Mesendoderm (in vitro differentiated cells): ENCODE measurements at regions not wholly inside any gene's neighbourhood (a gene's known extent, or its start where the extent isn't known, plus 50 kb on each side); places are given as distances from the start of the nearest gene placed in this dataset.

Experiments
- DNase-seq: peaks from one replicate; pipeline ENCODE4 v3.0.0; 2013
- H2AK5ac ChIP-seq: 2 replicates; pipeline ENCODE4 v1.6.1; 2013; ENCODE audit warnings: low read length, inconsistent platforms
- H2BK120ac ChIP-seq: 2 replicates; pipeline ENCODE4 v1.6.1; 2013; ENCODE audit warnings: low read depth, mild to moderate bottlenecking, low read length, moderate library complexity, mixed read lengths
- H2BK15ac ChIP-seq: replicated peaks from 2 replicates; pipeline ENCODE4 v1.6.1; 2013; ENCODE audit warnings: low read depth, mild to moderate bottlenecking, moderate library complexity
- H2BK5ac ChIP-seq: 2 replicates; pipeline ENCODE4 v1.6.1; 2013; ENCODE audit warnings: low read length, inconsistent platforms
- H3K18ac ChIP-seq: 2 replicates; pipeline ENCODE4 v1.6.1; 2013; ENCODE audit warnings: mild to moderate bottlenecking, low read length, mixed read lengths
- H3K23ac ChIP-seq: one replicate; pipeline ENCODE4 v1.6.1; 2013; ENCODE audit warnings: low read length
- H3K27ac ChIP-seq: 2 replicates; pipeline ENCODE4 v1.5.1; 2013; ENCODE audit warnings: low read depth, mild to moderate bottlenecking, inconsistent platforms, low read length, moderate library complexity
- H3K27me3 ChIP-seq: 2 replicates; pipeline ENCODE4 v1.6.1; 2013; ENCODE audit warnings: low read length, control low read depth, mild to moderate bottlenecking, inconsistent platforms; ENCODE audit not compliant: insufficient read depth, poor library complexity
- H3K36me3 ChIP-seq: 2 replicates; pipeline ENCODE4 v1.6.1; 2013; ENCODE audit warnings: low read length, inconsistent platforms; ENCODE audit not compliant: control insufficient read depth, insufficient read depth
- H3K4ac ChIP-seq: one replicate; pipeline ENCODE4 v1.6.1; 2013; ENCODE audit warnings: low read depth, mild to moderate bottlenecking, low read length, moderate library complexity
- H3K4me1 ChIP-seq: 2 replicates; pipeline ENCODE4 v1.6.1; 2013; ENCODE audit warnings: low read depth, low read length, inconsistent platforms; ENCODE audit not compliant: control insufficient read depth
- H3K4me2 ChIP-seq: 2 replicates; pipeline ENCODE4 v1.6.1; 2013; ENCODE audit warnings: low read length
- H3K4me3 ChIP-seq: 2 replicates; pipeline ENCODE4 v1.5.1; 2013; ENCODE audit warnings: mild to moderate bottlenecking, low read length
- H3K56ac ChIP-seq: one replicate; pipeline ENCODE4 v1.6.1; 2013; ENCODE audit warnings: low read length
- H3K79me1 ChIP-seq: 2 replicates; pipeline ENCODE4 v1.6.1; 2013; ENCODE audit warnings: low read length, inconsistent platforms
- H3K79me2 ChIP-seq: 2 replicates; pipeline ENCODE4 v1.6.1; 2013; ENCODE audit warnings: mild to moderate bottlenecking, low read length; ENCODE audit not compliant: control insufficient read depth, insufficient read depth
- H3K9ac ChIP-seq: 2 replicates; pipeline ENCODE4 v1.6.1; 2013; ENCODE audit warnings: low read length, inconsistent platforms
- H4K5ac ChIP-seq: one replicate; pipeline ENCODE4 v1.6.1; 2013; ENCODE audit warnings: low read length
- H4K8ac ChIP-seq: one replicate; pipeline ENCODE4 v1.6.1; 2013; ENCODE audit warnings: low read depth, mild to moderate bottlenecking, control low read depth, low read length, moderate library complexity
- WGBS: extraction: QIAGEN DNeasy Blood & Tissue Kit; methylation state at CpG from one replicate; pipeline ENCODE4 v1.1.7; 2013; ENCODE audit warnings: low lambda C conversion rate, missing lambda C conversion rate; ENCODE audit not compliant: insufficient coverage; ENCODE audit errors: extremely low coverage; 5-methylcytosine and 5-hydroxymethylcytosine counted together

DNA sequence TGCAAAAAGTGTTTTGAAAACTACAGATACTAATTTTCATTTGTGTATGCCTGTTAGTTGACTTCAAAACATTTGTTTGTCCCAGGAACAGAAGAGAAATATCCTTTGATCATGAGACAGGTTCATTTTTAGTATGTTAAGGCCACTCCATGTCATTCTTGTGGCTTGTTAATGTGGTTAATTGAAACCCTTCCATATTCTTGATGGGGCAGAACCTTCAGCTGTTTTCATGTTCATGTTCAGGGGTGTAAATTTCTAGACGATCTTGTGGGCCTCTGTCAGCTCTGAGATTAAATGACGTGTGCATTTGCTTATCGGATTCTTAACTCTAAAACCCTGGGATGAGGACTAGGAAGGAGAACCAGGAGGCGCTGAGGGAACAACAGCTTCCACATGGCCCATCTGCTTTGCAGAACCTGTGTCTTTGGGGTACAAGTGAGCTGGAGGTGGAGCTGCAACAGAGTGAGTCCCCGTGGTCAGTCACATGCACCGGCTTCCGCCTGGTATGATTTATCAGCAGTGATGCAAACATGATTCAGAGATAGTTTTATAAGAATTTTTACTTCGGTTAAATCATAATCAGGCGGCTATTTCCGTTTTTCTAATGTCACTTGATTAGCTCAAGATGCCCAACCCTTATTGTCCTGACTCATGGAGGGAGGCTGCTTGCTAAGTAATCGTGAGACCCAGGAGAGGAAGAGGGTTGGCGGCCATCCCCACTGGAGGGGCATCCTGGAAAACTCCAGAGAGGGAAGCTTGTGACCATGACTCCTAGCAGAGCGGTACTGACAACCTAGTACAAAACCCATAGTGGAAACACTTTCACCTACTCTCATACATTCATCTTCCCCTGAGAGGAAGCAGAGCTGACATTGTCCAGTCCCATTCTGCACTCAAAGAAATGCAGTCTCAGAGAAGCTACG, 138.4 kb downstream of the C9orf152 start:
- H3K27me3 ChIP-seq, result no peaks in the 10 kb centered on the region
- H3K4me2 ChIP-seq, result no peak overlapping the region
- H2BK5ac ChIP-seq, result no peak overlapping the region
- no peaks in the 10 kb centered on the region for H3K79me2 ChIP-seq
- H3K56ac ChIP-seq, result no peak overlapping the region
- H3K23ac ChIP-seq, result no peak overlapping the region
- H3K4ac ChIP-seq, result no peak overlapping the region
- H3K27ac ChIP-seq, result no peak overlapping the region
- H3K4me3 ChIP-seq, result no peak overlapping the region
- no CpG with 5 or more reads among the region's 14 CpGs for WGBS
- no peak overlapping the region for H2BK120ac ChIP-seq
- H4K5ac ChIP-seq, result no peak overlapping the region
- H3K9ac ChIP-seq, result no peak overlapping the region
- H3K36me3 ChIP-seq, result no peaks in the 10 kb centered on the region
- no peak overlapping the region for H4K8ac ChIP-seq
- H2AK5ac ChIP-seq, result no peak overlapping the region
- H3K4me1 ChIP-seq, result no peaks in the 10 kb centered on the region
- no peak overlapping the region for H3K18ac ChIP-seq
- H2BK15ac ChIP-seq, result no peak overlapping the region
- peaks cover 2% of the 10 kb centered on the region for H3K79me1 ChIP-seq
- no peak for DNase-seq

DNA sequence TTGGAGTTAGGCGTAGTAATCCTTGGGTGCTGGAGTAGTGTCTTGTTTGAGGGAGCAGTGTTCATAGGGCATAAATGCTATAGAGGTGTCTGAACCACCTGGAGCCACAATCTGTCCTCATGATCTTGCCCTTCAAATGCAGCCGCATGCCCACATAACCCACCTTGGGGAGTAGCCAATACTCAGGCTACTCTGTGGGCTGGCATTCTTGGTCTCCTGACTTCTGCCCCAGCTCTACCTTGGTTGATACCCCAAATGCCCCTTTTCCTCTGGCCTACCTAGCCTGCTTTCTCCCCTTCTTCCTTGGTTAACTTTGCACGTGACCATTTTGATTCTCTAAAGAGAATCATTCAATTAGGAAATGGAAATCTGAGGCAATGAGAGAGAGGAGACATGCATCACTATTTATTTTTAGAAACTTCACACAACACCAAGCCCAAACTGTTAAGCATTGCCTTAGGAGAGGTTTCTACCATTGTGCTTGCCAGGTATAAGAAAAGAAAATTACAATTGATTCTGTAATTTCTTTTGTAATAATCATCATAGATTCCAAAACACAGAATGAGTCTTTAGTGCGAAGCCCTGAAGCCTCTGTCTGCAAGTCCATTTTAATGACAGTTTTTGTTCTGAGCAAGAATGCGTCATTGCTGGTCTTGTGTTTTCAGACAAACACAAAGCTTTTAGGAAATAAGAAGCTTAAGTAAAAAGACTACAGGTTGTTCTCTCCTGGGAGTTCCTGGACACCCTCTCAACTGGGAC, 135.2 kb downstream of the C9orf152 start:
- Histone ChIP-seq H3K4me3 (no peak overlapping the region), H3K9ac (no peak overlapping the region), H3K18ac (no peak overlapping the region), H3K4me1 (no peaks in the 10 kb centered on the region), H3K27me3 (no peaks in the 10 kb centered on the region), H2BK5ac (no peak overlapping the region), H3K4ac (no peak overlapping the region), H3K79me2 (no peaks in the 10 kb centered on the region), H3K56ac (no peak overlapping the region), H2BK120ac (no peak overlapping the region), H4K5ac (no peak overlapping the region), H3K27ac (no peak overlapping the region), H2AK5ac (no peak overlapping the region), H3K79me1 (no peaks in the 10 kb centered on the region), H2BK15ac (no peak overlapping the region), H4K8ac (no peak overlapping the region), H3K36me3 (no peaks in the 10 kb centered on the region), H3K4me2 (no peak overlapping the region), H3K23ac (no peak overlapping the region)
- no CpG with 5 or more reads among the region's 5 CpGs for WGBS
- DNase-seq, result no peak

DNA sequence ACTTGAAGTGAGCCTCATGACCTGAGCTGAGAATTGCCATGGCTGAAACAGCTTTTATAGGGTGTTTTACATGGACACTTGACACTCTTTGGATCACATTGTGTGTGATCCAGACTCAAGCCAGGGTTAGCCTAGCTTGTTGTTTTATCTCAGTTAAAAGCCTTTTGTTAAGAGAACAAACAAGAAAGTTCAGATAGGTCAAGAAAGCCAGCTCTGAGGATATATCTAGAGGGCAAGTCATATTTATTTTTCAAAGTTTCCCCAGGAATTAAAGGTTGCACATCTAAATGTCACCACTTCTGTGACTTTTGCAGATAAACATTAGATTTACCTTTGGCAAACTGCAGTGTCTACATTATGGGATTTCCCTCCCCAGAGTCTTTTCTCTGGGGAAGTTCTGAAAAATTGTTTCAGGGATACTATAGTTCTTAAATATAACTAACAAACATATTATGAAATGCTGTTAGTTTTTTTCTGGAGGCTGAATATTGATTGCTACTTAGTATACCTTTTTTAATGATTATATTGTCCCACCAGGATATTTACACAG, 134.5 kb downstream of the C9orf152 start:
- Histone ChIP-seq H3K18ac (no peak overlapping the region), H2BK5ac (no peak overlapping the region), H3K9ac (no peak overlapping the region), H3K23ac (no peak overlapping the region), H3K36me3 (no peaks in the 10 kb centered on the region), H4K5ac (no peak overlapping the region), H2BK15ac (no peak overlapping the region), H3K56ac (no peak overlapping the region), H2AK5ac (no peak overlapping the region), H3K27ac (no peak overlapping the region), H3K4me3 (no peak overlapping the region), H3K4me1 (no peaks in the 10 kb centered on the region), H3K27me3 (no peaks in the 10 kb centered on the region), H3K4ac (no peak overlapping the region), H3K79me2 (no peaks in the 10 kb centered on the region), H3K4me2 (no peak overlapping the region), H3K79me1 (no peaks in the 10 kb centered on the region), H4K8ac (no peak overlapping the region), H2BK120ac (no peak overlapping the region)
- no peak for DNase-seq

DNA sequence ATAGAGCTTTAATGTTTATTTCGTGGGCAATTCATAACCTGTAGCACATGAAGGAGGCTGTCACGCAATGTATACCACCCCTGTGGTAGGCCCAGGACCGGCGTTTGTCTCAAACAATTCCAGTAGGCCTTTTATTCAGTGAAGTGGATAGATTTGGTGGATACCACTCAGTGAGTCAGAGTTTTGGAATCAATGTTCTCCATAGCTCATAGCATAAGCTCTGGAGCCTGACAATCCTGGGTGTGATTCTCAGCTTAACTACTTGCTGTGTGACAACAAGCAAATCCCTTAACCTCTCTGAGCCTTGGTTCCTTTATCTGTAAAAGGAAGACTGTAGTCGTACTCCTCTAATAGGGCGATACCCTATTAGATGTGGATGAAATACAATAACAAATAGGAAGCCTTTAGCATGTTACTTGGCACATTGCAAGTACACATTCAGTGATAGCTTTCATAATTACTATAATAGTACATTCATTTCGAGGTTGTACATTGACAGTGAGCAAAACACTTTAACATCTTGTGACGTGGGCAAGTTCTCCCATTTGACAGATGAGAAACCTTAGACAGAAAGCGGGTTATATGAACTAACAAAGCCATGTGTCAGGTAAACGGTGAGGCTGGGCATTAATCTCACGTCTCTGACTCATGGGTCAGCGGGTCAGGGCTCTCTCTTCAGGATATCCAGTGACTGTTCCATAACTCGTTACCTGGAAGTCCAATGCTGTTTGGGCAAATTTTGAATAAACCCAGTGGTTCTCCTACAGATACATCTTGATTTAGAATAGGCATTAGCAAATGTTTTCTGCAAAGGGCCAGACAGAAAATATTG, 130.8 kb downstream of the C9orf152 start:
- peak; percentile 23 for DNase-seq
- no CpG with 5 or more reads among the region's 13 CpGs for WGBS
- no peak overlapping the region for H3K4me3 ChIP-seq

DNA sequence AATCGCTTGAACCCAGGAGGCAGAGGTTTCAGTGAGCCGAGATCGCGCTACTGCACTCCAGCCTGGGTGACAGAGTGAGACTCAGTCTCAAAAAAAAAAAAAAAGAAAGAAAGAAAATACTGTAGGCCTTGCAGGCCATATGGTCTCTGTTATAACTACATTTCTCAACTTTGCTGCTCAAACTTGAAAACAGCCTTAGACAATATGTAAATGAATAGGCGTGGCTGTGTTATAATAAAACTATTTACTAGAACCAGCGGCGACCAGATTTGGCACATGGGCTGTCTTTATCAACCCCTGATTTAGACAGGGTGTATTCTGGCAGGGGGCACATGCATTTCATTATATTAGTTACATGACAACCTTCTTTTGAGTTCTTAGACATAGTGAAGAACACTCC, 130.0 kb downstream of the C9orf152 start:
- Histone ChIP-seq H2AK5ac (no peak overlapping the region), H3K79me2 (no peaks in the 10 kb centered on the region), H3K9ac (no peak overlapping the region)

More for the DNA sequence above, 130.8 kb downstream of the C9orf152 start:
- H3K4me1 ChIP-seq, result peaks cover 2% of the 10 kb centered on the region
- no peak overlapping the region for H3K4me2 ChIP-seq
- no peak overlapping the region for H3K27ac ChIP-seq
- no peak overlapping the region for H4K8ac ChIP-seq
- no peak overlapping the region for H2AK5ac ChIP-seq
- H3K79me2 ChIP-seq, result no peaks in the 10 kb centered on the region
- no peaks in the 10 kb centered on the region for H3K36me3 ChIP-seq
- no peak overlapping the region for H2BK120ac ChIP-seq
- H3K4ac ChIP-seq, result no peak overlapping the region
- no peak overlapping the region for H3K56ac ChIP-seq
- no peaks in the 10 kb centered on the region for H3K27me3 ChIP-seq
- no peak overlapping the region for H3K23ac ChIP-seq
- H2BK5ac ChIP-seq, result no peak overlapping the region
- H3K79me1 ChIP-seq, result no peaks in the 10 kb centered on the region
- no peak overlapping the region for H3K18ac ChIP-seq
- no peak overlapping the region for H4K5ac ChIP-seq
- H2BK15ac ChIP-seq, result no peak overlapping the region
- H3K9ac ChIP-seq, result no peak overlapping the region

More for the DNA sequence above, 130.0 kb downstream of the C9orf152 start:
- Histone ChIP-seq H3K4me2 (no peak overlapping the region), H3K27ac (no peak overlapping the region), H3K27me3 (no peaks in the 10 kb centered on the region), H3K79me1 (no peaks in the 10 kb centered on the region), H4K8ac (no peak overlapping the region), H4K5ac (no peak overlapping the region), H3K18ac (no peak overlapping the region), H3K4me3 (no peak overlapping the region), H2BK5ac (no peak overlapping the region), H3K4ac (no peak overlapping the region), H3K23ac (no peak overlapping the region), H3K36me3 (no peaks in the 10 kb centered on the region), H2BK120ac (no peak overlapping the region), H3K56ac (no peak overlapping the region), H3K4me1 (peaks cover 2% of the 10 kb centered on the region), H2BK15ac (no peak overlapping the region)
- no peak for DNase-seq
- no CpG with 5 or more reads among the region's 7 CpGs for WGBS
